IPS-18c (cell line): ENCODE measurements at regions not wholly inside any gene's neighbourhood (a gene's known extent, or its start where the extent isn't known, plus 50 kb on each side); places are given as distances from the start of the nearest gene placed in this dataset.
"Not testable (repeated sequence)": the region's sequence is repeated elsewhere in the genome, so short reads cannot be mapped to it uniquely, and the experiment has no call there.

Experiments used
- H3K4me3 ChIP-seq: 2 replicates; pipeline ENCODE4 v1.7.0; 2013; ENCODE audit warnings: low read depth, mild to moderate bottlenecking, low read length, moderate library complexity; ENCODE audit not compliant: insufficient read depth
- H3K9me3 ChIP-seq: one replicate; pipeline ENCODE4 v1.6.1; 2013; ENCODE audit warnings: mild to moderate bottlenecking, low read length, moderate library complexity; ENCODE audit not compliant: control insufficient read depth, insufficient read depth

DNA sequence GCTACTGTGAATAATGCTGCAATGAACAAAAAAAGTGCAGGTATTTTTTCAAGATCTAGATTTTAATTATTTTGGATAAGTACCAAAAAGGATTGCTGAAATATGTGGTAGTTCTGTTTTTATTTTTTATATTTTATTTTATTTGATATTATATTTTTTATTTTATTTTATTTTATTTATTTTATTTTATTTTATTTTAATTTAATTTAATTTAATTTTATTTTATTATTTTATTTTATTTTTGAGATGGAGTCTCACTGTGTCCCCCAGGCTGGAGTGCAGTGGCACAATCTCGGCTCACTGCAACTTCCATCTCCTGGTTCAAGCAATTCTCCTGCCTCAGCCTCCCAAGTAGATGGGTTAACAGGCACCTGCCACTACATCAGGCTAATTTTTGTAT, 416.5 kb downstream of the NEBL start:
- H3K4me3 ChIP-seq, H3K9me3 ChIP-seq: not testable (repeated sequence)

DNA sequence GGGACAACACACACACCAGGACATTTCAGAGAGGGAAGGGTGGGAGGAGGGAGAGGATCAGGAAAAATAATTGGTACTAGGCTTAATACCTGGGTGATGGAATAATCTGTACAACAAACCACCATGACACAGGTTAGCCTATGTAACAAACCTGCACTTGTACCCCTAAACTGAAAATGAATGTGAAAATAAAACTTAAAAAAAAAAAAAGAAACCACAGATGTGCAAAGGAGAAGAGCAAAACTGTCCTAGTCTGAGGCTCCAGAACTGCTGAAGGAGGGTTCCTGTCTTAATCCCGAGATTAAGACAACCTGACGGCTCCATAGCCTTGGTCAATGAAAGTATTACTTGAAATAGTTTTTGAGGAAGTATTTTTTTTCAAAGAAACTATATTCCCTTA, 423.0 kb downstream of the NEBL start:
- no peak overlapping the region for H3K4me3 ChIP-seq
- H3K9me3 ChIP-seq = no peaks in the 10 kb centered on the region

DNA sequence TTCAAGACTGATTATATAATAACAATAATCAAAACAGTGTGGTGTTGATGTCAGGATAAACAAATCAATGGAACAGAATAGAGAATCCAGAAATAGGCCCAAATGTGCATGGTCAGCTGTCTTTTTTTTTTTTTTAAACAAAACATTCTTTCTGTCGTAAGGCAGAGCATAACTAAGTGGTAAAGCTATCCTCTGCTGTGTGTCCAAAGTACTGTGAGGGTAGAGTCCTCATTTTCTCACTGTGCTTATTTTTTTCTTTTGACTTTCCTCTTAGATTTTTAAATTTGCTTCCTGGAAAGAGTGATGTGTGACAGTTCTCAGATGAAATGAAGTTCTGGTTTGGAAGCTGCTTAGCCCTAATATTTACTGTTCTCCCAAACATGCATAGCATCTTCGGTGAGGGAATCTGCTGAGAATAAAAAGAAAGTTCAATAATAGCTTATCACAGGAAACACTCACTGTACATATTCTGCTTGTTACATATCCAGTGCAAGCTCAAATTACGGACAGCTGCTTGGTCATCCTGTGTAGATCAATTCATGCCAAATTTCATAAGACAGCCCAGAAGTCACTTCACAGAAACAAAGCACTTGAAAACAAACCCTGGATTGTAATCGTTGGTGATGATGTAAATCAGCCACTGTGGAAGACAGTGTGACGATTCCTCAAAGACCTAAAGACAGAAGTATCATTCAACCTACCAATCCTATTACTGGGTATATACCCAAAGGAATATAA, 423.9 kb downstream of the NEBL start:
- Histone ChIP-seq H3K4me3 (no peak overlapping the region), H3K9me3 (no peaks in the 10 kb centered on the region)

DNA sequence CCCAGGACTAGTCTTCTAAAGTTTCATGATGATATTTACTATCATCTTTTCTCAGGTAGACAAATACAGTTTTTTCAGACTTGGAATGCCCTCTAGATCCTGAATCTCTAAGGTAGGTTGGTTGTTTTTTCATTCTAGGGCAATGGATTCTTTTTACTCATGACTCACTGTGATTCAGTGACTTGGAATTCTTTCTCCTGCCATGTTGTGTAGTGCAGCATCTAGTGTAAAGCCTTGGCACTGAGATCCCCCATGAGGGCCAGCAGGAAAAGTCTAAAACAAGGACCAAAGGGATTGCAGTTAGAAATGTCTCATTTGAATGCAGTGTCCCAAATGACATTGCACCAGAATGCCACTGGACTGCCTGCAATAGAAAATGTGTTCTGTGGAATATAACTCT, 430.4 kb downstream of the NEBL start:
- H3K4me3 ChIP-seq = no peak overlapping the region
- H3K9me3 ChIP-seq = peaks cover 5% of the 10 kb centered on the region

DNA sequence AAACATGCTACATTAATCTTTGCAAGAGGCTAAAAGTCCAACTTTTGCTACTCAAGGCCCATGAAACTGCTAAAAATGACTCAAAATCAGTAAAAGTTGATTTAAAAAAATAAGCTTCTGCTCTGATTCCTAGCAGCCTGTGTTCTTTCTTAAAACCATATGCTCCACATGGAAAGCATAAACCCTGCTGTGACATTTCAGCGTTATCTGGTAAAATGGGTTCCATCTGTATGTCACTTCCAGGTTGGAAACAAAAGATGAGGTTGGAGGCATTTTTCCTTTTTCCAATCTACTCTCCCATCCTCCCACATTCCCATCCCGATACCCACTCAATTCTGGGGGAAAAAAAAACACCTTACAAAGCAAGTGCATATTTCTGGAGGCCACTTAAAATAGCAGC, 439.5 kb downstream of the NEBL start:
- H3K9me3 ChIP-seq = no peaks in the 10 kb centered on the region
- no peak overlapping the region for H3K4me3 ChIP-seq

DNA sequence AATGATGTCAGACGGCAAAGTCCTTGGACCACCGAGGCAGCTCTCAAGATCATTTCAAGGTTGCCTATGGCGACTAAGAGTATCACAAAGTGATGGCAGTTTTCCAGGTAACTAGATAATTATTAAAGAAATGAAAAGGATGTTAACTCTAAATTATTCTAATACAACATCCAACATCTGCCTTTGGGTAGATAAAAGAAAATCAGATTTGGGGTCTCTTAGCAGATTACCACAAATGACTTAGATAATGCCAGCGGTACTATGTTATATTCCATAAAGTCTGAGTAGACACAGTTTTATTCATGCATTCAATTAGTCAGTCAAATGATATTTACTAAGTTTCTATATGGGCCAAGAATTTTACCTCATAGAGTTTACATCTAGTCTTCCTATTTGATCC, 441.3 kb downstream of the NEBL start:
- Histone ChIP-seq H3K9me3 (no peaks in the 10 kb centered on the region), H3K4me3 (no peak overlapping the region)

DNA sequence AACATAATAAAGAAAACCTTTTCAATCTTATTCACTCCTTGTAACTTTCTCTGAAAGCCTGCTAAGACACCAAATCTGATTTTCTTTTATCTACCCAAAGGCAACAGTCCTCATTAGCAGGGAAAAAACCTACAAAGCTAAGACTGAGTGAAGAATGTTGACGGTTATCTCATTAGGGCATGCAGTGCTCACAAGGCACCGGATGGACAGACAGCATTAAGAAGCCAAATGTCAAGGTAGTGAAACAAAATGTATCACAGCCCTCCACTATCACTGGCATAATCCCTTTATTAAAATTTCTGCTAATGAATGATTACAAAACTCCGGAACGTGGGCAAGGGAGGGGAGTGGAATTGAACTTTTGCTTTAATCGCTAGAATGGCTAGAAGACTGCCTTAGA, 442.8 kb downstream of the NEBL start:
- Histone ChIP-seq H3K9me3 (no peaks in the 10 kb centered on the region), H3K4me3 (no peak overlapping the region)

DNA sequence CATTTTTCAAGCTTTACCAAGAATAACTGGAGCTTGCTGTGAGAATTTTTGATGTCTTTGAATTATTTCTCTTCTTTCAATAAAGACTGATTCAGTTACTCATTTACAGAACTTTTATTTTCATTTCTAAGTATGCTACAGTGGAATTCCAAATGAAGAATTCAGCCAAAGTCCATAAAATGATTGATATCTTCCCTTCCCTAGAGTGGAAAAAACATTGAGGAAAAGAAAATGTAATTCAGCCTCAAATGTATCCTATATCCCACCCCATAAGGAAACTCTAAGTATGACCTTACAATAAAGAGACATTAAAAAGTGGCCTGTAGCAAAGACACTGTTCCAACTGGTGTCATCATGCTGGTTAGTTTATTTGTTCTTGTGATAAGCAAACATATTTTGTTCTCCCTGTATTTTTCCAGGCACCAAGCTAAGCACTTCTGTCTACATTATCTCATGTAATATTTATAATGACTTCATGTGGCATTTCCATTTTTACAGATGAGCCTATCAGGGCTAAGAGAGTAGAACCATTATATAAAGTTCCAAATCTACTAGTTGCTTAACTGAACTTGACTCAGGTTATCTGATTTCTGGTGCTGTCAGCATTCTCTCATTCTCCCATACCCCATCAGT, 450.4 kb downstream of the NEBL start:
- Histone ChIP-seq H3K4me3 (no peak overlapping the region), H3K9me3 (no peaks in the 10 kb centered on the region)

DNA sequence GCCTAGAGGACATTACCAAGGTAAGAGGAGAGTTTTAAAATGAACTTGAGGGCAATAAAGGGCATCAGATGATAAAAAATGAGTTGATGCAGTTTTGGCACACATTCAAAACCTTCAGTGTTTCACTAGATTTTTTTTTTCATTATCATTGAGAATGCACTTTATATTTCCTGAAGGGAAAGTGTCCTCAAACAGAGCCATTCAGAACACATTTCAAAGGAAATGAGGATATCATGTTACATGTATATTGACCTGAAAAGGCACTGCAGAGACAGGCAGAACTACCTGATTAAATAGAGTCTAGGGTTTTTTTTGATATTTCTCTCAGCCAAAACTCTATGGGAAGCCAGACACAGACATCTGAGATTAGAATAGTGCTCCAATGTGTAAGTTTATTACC, 454.0 kb downstream of the NEBL start:
- H3K4me3 ChIP-seq = no peak overlapping the region
- peaks cover 3% of the 10 kb centered on the region for H3K9me3 ChIP-seq

DNA sequence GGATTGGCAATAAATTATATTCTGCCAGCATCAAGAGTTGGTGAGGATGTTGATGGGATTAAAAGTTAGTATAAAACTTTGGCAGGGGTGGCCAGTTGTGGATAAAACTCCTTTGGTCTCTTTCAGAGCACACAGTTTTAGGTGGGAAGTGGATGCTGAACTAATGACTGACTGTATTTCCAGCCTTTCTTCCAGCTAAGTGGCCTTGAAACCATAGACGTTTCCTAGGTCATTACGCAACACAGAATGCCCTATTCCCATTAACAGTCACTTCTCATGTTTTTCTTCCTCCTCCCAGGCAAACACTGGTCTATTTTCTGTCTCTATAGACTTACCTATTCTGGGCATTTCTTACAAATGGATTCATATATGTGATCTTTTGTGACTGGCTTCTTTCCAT, 467.4 kb downstream of the NEBL start:
- Histone ChIP-seq H3K4me3 (no peak overlapping the region), H3K9me3 (no peaks in the 10 kb centered on the region)

DNA sequence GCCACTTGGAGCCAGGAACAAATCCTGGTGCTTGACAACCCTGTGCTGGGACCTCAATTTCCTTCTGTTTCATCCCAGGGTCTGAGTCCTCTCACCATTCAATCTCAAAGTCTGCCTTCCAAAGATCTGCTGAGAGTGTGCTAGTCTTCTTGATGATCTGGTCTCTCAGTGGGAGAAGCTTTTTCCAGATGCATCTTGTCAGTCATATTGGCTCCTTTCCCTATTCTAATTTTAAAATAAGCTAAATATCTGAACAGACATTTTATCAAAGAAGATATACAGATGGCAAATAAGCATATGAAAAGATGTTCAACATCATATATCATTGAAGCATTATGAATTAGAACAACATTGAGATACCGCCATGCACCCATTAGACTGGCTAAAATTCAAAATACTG, 469.3 kb downstream of the NEBL start:
- Histone ChIP-seq H3K9me3 (no peaks in the 10 kb centered on the region), H3K4me3 (no peak overlapping the region)

DNA sequence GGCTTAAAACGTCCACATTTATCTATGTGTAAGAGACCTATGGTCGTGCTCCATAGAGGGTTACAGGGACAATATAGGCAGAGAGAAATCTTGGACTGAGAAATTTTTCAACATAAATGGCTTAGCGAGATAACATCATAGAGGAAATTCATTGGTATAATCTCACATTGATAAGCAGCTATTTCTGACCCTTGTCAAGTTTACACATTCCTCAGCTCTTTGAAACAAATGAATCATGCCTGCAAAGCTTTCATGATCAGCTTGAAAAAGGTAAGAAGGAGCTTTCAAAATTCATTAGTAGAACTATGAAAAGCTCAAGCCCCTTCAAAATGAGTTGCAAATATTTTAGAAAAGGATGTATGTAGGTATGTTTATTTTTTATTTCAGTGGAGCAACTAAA, 478.8 kb downstream of the NEBL start:
- H3K9me3 ChIP-seq = no peaks in the 10 kb centered on the region
- no peak overlapping the region for H3K4me3 ChIP-seq

DNA sequence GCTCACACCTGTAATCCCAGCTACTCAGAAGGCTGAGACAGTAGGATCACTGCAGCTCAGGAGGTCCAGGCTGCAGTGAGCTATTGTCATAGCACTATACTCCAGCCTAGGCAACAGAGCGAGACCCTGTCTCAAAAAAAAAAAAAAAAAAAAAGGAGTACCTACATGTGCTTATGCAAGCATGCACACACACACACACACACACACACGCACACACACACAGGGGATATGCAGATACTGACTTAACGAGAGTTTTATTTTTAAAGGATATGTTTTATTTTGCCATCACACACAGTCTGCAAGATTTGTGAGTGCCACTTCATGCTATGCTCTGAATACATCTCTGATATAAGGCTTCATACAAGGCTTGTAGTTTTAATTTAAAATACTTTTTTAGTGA, 479.3 kb downstream of the NEBL start:
- H3K4me3 ChIP-seq = no peak overlapping the region
- H3K9me3 ChIP-seq = no peaks in the 10 kb centered on the region

DNA sequence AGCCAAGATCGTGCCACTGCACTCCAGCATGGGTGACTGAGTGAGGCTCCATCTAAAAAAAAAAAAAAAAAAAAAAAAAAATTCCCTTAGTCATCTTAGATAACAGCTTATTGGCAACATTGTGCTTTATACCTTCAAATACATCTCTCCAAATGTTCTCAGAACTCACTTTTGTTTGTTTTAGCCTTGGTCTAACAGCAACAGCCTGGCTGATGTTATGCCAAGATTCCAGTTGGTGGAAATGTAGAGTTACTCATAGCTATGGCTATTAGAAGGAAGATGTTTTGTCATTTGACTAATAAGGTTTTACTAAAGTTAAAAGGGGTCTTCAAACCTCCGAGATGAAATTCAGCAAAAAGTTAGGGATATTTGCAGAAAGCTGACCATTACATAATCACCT, 481.4 kb downstream of the NEBL start:
- no peak overlapping the region for H3K4me3 ChIP-seq
- no peaks in the 10 kb centered on the region for H3K9me3 ChIP-seq

DNA sequence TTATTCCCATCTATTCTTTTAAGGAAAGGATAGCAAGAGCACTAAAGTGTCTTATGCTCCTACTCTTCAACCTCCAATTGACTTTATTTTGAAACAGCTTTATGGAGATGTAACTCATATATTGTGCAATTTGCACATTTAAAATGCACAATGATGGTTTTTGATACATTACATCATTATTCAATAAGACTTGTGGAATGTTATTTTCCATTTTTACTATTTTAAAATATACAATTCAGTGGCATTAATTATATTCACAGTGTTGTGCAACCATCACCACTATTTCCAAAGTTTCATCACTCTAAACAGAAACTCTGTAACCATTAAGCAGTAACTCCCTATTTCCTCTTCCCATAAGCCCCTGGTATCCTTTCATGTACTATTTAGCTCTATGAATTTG, 489.8 kb downstream of the NEBL start:
- Histone ChIP-seq H3K4me3 (no peak overlapping the region), H3K9me3 (no peaks in the 10 kb centered on the region)

DNA sequence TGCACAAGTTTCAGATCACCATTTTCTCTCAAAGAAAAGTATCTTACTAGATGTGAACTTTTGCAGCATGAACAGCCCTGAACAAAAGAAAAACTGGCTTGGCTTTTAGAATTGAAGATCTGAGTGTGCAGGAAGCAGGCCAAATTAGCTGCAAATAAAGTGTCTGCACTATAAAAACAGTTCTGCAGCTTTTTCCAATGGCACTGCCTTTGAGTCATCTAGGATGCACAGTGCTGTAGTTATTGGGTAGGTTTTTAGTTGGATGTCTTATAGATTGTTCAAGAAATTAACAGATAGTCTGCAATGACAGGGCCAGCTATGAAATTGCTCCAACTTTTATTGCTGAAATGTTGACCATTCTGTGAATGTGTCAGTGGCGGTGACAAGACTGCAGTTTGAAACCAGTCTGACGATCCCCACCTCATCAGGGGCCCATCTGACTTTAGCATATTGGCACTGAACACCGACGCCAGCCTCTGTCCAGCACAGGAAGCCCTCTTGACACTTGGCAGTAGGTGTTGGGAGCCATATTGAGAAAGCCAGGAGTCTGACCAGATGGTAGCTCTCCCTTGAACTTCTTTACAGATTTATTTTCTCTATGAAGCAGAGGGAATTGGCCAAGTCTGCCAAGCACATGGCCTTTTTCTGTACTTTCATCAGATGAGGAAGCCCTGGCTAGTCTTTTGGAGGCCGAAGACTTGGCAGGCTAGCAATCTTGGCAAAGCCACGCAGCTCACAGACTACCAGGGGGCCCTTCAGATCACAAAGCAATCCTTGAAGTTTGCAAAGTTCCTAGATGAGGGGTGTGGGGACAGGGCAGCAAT, 490.6 kb downstream of the NEBL start:
- no peak overlapping the region for H3K4me3 ChIP-seq
- no peaks in the 10 kb centered on the region for H3K9me3 ChIP-seq

DNA sequence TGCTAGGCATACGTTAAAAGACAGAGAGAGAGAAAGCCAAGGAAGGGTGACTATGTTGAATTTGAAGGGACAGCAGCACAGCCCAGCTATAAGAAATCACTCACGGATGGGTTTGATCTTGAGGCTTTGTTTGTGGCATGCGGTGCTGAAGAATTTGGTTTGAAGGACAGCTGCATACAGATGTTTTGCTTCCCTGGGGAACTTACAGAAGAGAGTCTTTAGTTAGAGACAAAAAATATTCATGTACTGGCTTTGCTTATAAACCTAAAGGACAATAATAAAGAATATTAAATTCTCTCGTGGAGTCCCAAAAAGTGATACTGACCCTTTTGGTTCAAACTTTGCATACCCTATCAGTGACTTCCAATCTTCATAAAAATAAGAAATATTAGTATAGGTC, 491.4 kb downstream of the NEBL start:
- H3K9me3 ChIP-seq = no peaks in the 10 kb centered on the region

DNA sequence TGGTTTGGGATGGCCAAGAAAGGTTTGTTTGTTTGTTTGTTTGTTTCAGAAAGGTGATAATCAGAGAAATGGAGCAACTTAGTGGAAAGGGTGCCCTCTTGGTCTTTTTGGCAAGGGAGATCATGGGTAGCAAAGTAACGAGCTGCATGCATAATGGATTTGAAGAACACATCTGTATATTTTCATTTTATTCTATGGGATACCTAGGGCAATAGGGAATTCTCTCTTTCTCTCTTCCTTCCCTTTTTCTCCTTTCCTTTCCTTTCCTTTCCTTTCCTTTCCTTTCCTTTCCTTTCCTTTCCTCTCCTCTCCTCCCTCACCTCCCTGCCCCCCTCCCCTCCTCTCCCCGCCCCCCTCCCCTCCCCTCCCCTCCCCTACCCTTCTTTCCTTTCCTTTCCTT, 492.1 kb downstream of the NEBL start:
- H3K9me3 ChIP-seq = no peaks in the 10 kb centered on the region
- H3K4me3 ChIP-seq = no peak overlapping the region

More for the DNA sequence above, 491.4 kb downstream of the NEBL start:
- H3K4me3 ChIP-seq = no peak overlapping the region
